IMR-90 (cell line): ENCODE measurements at regions not wholly inside any gene's neighbourhood (a gene's known extent, or its start where the extent isn't known, plus 50 kb on each side); places are given as distances from the start of the nearest gene placed in this dataset.

Experiments
- ATAC-seq: fragments of 200-7000 bp; cut with Tn5 transposase; 2 replicates; pipeline ENCODE4 v1.9.1; 2020; ENCODE audit warnings: low read depth, mild to moderate bottlenecking, moderate library complexity
- BruUV-seq: library from RNA; stranded (reverse); fragments of 400-500 nt; replicated peaks from 2 replicates; lab custom pipeline; 2021; lab: Mats Ljungman, UMichigan
- CTCF ChIA-PET: fragments of 300-600 bp; formaldehyde crosslinking; extraction: SDS; loops from one replicate; lab custom pipeline; 2021; ENCODE audit warnings: antibody characterized with exemption; lab: Yijun Ruan, JAX
- POLR2A ChIA-PET: fragments of 300-600 bp; sonication (Branson Sonifier 250); formaldehyde crosslinking; loops from one replicate; lab custom pipeline; 2022; ENCODE audit warnings: antibody characterized with exemption; ENCODE audit not compliant: unreplicated experiment; lab: Charles Lee
- DNase-seq: peaks from one replicate; pipeline ENCODE4 v3.0.0; 2013
- H2AFZ ChIP-seq: replicated peaks from 2 replicates; pipeline ENCODE3; 2013; ENCODE audit warnings: low read length, mild to moderate bottlenecking; ENCODE audit not compliant: poor library complexity
- H2AK5ac ChIP-seq: 2 replicates; pipeline ENCODE4 v1.6.1; 2013; ENCODE audit warnings: low read depth, low read length, inconsistent platforms
- H2AK9ac ChIP-seq: replicated peaks from 2 replicates; pipeline ENCODE3; 2013; ENCODE audit warnings: mild to moderate bottlenecking, low read depth, low read length, moderate library complexity; ENCODE audit not compliant: poor library complexity
- H2BK120ac ChIP-seq: 2 replicates; pipeline ENCODE4 v1.6.1; 2013; ENCODE audit warnings: low read depth, low read length, inconsistent platforms
- H2BK15ac ChIP-seq: 3 replicates; pipeline ENCODE4 v1.6.1; 2013; ENCODE audit warnings: low read depth, low read length, inconsistent platforms
- H2BK20ac ChIP-seq: 2 replicates; pipeline ENCODE4 v1.6.1; 2013; ENCODE audit warnings: low read depth, mild to moderate bottlenecking, inconsistent platforms, low read length, moderate library complexity
- H2BK5ac ChIP-seq: 2 replicates; pipeline ENCODE4 v1.6.1; 2013; ENCODE audit warnings: mild to moderate bottlenecking, low read depth, low read length, inconsistent platforms; ENCODE audit not compliant: poor library complexity, severe bottlenecking
- H3K14ac ChIP-seq: replicated peaks from 2 replicates; pipeline ENCODE4 v1.6.1; 2013; ENCODE audit warnings: low read depth, low read length, inconsistent platforms
- H3K18ac ChIP-seq: 2 replicates; pipeline ENCODE4 v1.6.1; 2013; ENCODE audit warnings: low read depth, low read length, control low read depth
- H3K23ac ChIP-seq: 2 replicates; pipeline ENCODE4 v1.6.1; 2013; ENCODE audit warnings: low read depth, low read length, inconsistent platforms
- H3K27ac ChIP-seq: 2 replicates; pipeline ENCODE4 v1.5.1; 2013; ENCODE audit warnings: mild to moderate bottlenecking, control low read depth, low read length; ENCODE audit not compliant: insufficient read depth
- H3K27me3 ChIP-seq: 2 replicates; pipeline ENCODE4 v1.6.1; 2013; ENCODE audit warnings: low read length; ENCODE audit not compliant: control insufficient read depth, insufficient read depth
- H3K36me3 ChIP-seq: 2 replicates; pipeline ENCODE4 v1.6.1; 2013; ENCODE audit warnings: low read length, mixed read lengths; ENCODE audit not compliant: control insufficient read depth, insufficient read depth
- H3K4ac ChIP-seq: 2 replicates; pipeline ENCODE4 v1.6.1; 2013; ENCODE audit warnings: low read depth, low read length, inconsistent platforms
- H3K4me1 ChIP-seq: 2 replicates; pipeline ENCODE4 v1.6.1; 2013; ENCODE audit warnings: low read length, mixed read lengths; ENCODE audit not compliant: control insufficient read depth, insufficient read depth
- H3K4me2 ChIP-seq: 2 replicates; pipeline ENCODE4 v1.6.1; 2013; ENCODE audit warnings: low read depth, mild to moderate bottlenecking, control low read depth, low read length, moderate library complexity
- H3K4me3 ChIP-seq: 2 replicates; pipeline ENCODE4 v1.5.1; 2013; ENCODE audit warnings: low read depth, mild to moderate bottlenecking, control low read depth, low read length, moderate library complexity; ENCODE audit not compliant: insufficient read depth
- H3K56ac ChIP-seq: 2 replicates; pipeline ENCODE4 v1.6.1; 2013; ENCODE audit warnings: low read length, inconsistent platforms; ENCODE audit not compliant: insufficient read depth; ENCODE audit errors: extremely low read depth
- H3K79me1 ChIP-seq, 2 experiments: 2 replicates each; pipeline ENCODE4 v1.6.1; 2013; ENCODE audit warnings: low read length in 2 of 2, inconsistent platforms in 1 of 2, low read depth in 1 of 2
- H3K9ac ChIP-seq: 2 replicates; pipeline ENCODE4 v1.6.1; 2013; ENCODE audit warnings: low read depth, low read length, control low read depth
- H3K9me1 ChIP-seq: 2 replicates; pipeline ENCODE4 v1.6.1; 2013; ENCODE audit warnings: low read length, inconsistent platforms; ENCODE audit not compliant: insufficient read depth
- H3K9me3 ChIP-seq: 2 replicates; pipeline ENCODE4 v1.6.1; 2013; ENCODE audit warnings: low read length; ENCODE audit not compliant: control insufficient read depth, insufficient read depth
- H4K20me1 ChIP-seq: 2 replicates; pipeline ENCODE4 v1.6.1; 2013; ENCODE audit warnings: low read length, inconsistent platforms; ENCODE audit not compliant: insufficient read depth
- H4K5ac ChIP-seq: 2 replicates; pipeline ENCODE4 v1.6.1; 2013; ENCODE audit warnings: mild to moderate bottlenecking, low read depth, low read length, control low read depth
- H4K8ac ChIP-seq, 2 experiments: 2 replicates each; pipeline ENCODE4 v1.6.1; 2013; ENCODE audit warnings: low read depth in 2 of 2, low read length in 2 of 2, control low read depth in 1 of 2, inconsistent platforms in 1 of 2
- H4K91ac ChIP-seq: 2 replicates; pipeline ENCODE4 v1.6.1; 2013; ENCODE audit warnings: low read depth, low read length, inconsistent platforms; ENCODE audit not compliant: insufficient read depth
- BHLHE40 ChIP-seq: fragments of 150-350 bp; IDR thresholded peaks from 2 replicates; pipeline ENCODE4 v1.6.1; 2016; ENCODE audit warnings: mild to moderate bottlenecking, low read depth, low read length
- CEBPB ChIP-seq: IDR thresholded peaks from 2 replicates; pipeline ENCODE4 v1.6.1; 2012; ENCODE audit warnings: low read depth, low read length, improper control_type of control experiment
- CHD1 ChIP-seq: IDR thresholded peaks from 2 replicates; pipeline ENCODE4 v1.6.1; 2012; ENCODE audit warnings: low read depth, low read length, improper control_type of control experiment
- CTCF ChIP-seq: conservative IDR thresholded peaks from 2 replicates; pipeline ENCODE4 v1.5.1; 2012; ENCODE audit warnings: mild to moderate bottlenecking, low read depth, low read length, improper control_type of control experiment
- ELK1 ChIP-seq: fragments of 150-350 bp; IDR thresholded peaks from 2 replicates; pipeline ENCODE4 v1.6.1; 2016; ENCODE audit warnings: low read depth, mild to moderate bottlenecking, low read length, moderate library complexity, borderline replicate concordance
- FOS ChIP-seq: fragments of 150-350 bp; IDR thresholded peaks from 2 replicates; pipeline ENCODE4 v1.6.1; 2016; ENCODE audit warnings: low read depth, low read length
- MAFK ChIP-seq: IDR thresholded peaks from 2 replicates; pipeline ENCODE4 v1.6.1; 2012; ENCODE audit warnings: low read depth, low read length, improper control_type of control experiment
- MAZ ChIP-seq: IDR thresholded peaks from 2 replicates; pipeline ENCODE4 v1.6.1; 2012; ENCODE audit warnings: low read depth, mild to moderate bottlenecking, low read length, improper control_type of control experiment, moderate library complexity, borderline replicate concordance
- MXI1 ChIP-seq: IDR thresholded peaks from 2 replicates; pipeline ENCODE4 v1.6.1; 2012; ENCODE audit warnings: low read depth, mild to moderate bottlenecking, low read length, moderate library complexity, borderline replicate concordance
- NFE2L2 ChIP-seq: fragments of 150-350 bp; IDR thresholded peaks from 2 replicates; pipeline ENCODE4 v1.6.1; 2016; ENCODE audit warnings: low read depth, mild to moderate bottlenecking, low read length
- POLR2A ChIP-seq: IDR thresholded peaks from 2 replicates; pipeline ENCODE4 v1.6.1; 2012; ENCODE audit warnings: mild to moderate bottlenecking, low read depth, low read length
- RAD21 ChIP-seq: IDR thresholded peaks from 2 replicates; pipeline ENCODE4 v1.6.1; 2012; ENCODE audit warnings: low read length, improper control_type of control experiment
- RCOR1 ChIP-seq: IDR thresholded peaks from 2 replicates; pipeline ENCODE4 v1.6.1; 2012; ENCODE audit warnings: mild to moderate bottlenecking, low read length, improper control_type of control experiment; ENCODE audit not compliant: insufficient replicate concordance
- RFX5 ChIP-seq: IDR thresholded peaks from 2 replicates; pipeline ENCODE4 v1.8.0; 2012; ENCODE audit warnings: low read depth, mild to moderate bottlenecking, low read length, moderate library complexity
- SMC3 ChIP-seq: fragments of 150-350 bp; IDR thresholded peaks from 2 replicates; pipeline ENCODE4 v1.6.1; 2016; ENCODE audit warnings: low read depth, mild to moderate bottlenecking, antibody characterized with exemption, low read length, moderate library complexity
- USF2 ChIP-seq: fragments of 150-350 bp; IDR thresholded peaks from 2 replicates; pipeline ENCODE4 v1.6.1; 2017; ENCODE audit warnings: mild to moderate bottlenecking, antibody characterized with exemption, low read length, low read depth
- WGBS, 2 experiments: methylation state at CpG; one replicate each; pipeline versions ENCODE4 v1.1.5 to v1.1.7; 2013; ENCODE audit warnings: missing lambda C conversion rate in 2 of 2; ENCODE audit not compliant: insufficient read length in 1 of 2; ENCODE audit errors: extremely low coverage in 2 of 2; 5-methylcytosine and 5-hydroxymethylcytosine counted together
- dilution Hi-C: fragments of 300-500 bp; cut with HindIII; formaldehyde crosslinking; loops from one replicate; pipeline ENCODE4 v1.14.3; 2018; ENCODE audit warnings: low sequenced_read_pairs; ENCODE audit not compliant: unreplicated experiment
- in situ Hi-C: fragments of 300-500 bp; cut with MboI; formaldehyde crosslinking; loops from 3 replicates; pipeline ENCODE4 v1.14.3; 2019; ENCODE audit warnings: low sequenced_read_pairs, inconsistent platforms, mixed read lengths
- intact Hi-C: fragments of 100-400 bp; cut with micrococcal nuclease; formaldehyde crosslinking; loops from 2 replicates; pipeline ENCODE4 v1.10.0; 2022

- Histone ChIP-seq H4K20me1 (no peaks in the 10 kb centered on the region), H3K14ac (no peak overlapping the region), H3K27me3 (no peaks in the 10 kb centered on the region), H3K9me3 (no peaks in the 10 kb centered on the region), H4K91ac (no peak overlapping the region), H3K36me3 (no peaks in the 10 kb centered on the region), H2AK9ac (no peak overlapping the region), H3K9ac (no peak overlapping the region), H2BK20ac (no peak overlapping the region), H3K79me1 (no peaks in the 10 kb centered on the region), H2BK15ac (no peak overlapping the region), H3K4ac (no peak overlapping the region), H4K8ac (no peak overlapping the region), H2BK5ac (no peak overlapping the region), H3K56ac (no peak overlapping the region), H4K5ac (no peak overlapping the region), H2BK120ac (no peak overlapping the region), H3K27ac (no peak overlapping the region), H2AK5ac (no peak overlapping the region), H3K18ac (no peak overlapping the region), H3K9me1 (no peaks in the 10 kb centered on the region), H3K4me2 (no peak overlapping the region), H3K23ac (no peak overlapping the region), H3K4me1 (no peaks in the 10 kb centered on the region; the same call in 1 of the 2 replicates), H3K4me3 (no peak overlapping the region), H2AFZ (no peak overlapping the region)
- CTCF ChIA-PET, result no interaction called here
- no peak for ATAC-seq
- DNase-seq, result no peak
- dilution Hi-C loops (no loop called here), in situ Hi-C loops (no loop called here), intact Hi-C loops (no loop called here)
- POLR2A ChIA-PET, result no interaction called here
- TF ChIP-seq BHLHE40, result no peak
- no peak for TF ChIP-seq RCOR1
- no peak for TF ChIP-seq CEBPB
- TF ChIP-seq CTCF, result no peak
- TF ChIP-seq CHD1, result no peak
- TF ChIP-seq RFX5, result no peak
- no peak for TF ChIP-seq ELK1
- TF ChIP-seq POLR2A, result no peak
- TF ChIP-seq RAD21, result no peak
- TF ChIP-seq NFE2L2, result no peak
- no peak for TF ChIP-seq USF2
- no peak for TF ChIP-seq FOS
- no peak for TF ChIP-seq MXI1
- TF ChIP-seq MAFK, result no peak
- TF ChIP-seq SMC3, result no peak
- no peak for TF ChIP-seq MAZ
- no CpG with 5 or more reads among the region's 4 CpGs for WGBS, 2 experiments
- BruUV-seq, result no TSS peak
Measured at GRCh38 chr6:11961923-11962322, 50.2 kb upstream of the HIVEP1 start.
